Liver (tissue), 8 donors: ENCODE measurements at regions not wholly inside any gene's neighbourhood (a gene's known extent, or its start where the extent isn't known, plus 50 kb on each side); places are given as distances from the start of the nearest gene placed in this dataset.

Source experiments
- DNase-seq: peaks from one replicate; pipeline ENCODE4 v3.0.0-alpha.2; 2017; ENCODE audit warnings: low spot score
- H3K27ac ChIP-seq, 2 donors: one replicate each; pipeline ENCODE4 v1.7.0; 2013; ENCODE audit warnings: inconsistent platforms in 2 of 2, low read length in 2 of 2, control low read depth in 1 of 2, low read depth in 1 of 2, mild to moderate bottlenecking in 1 of 2
- H3K27me3 ChIP-seq, 4 donors: one replicate each; pipeline versions ENCODE4 v1.6.1 to v1.7.0; 2013; ENCODE audit warnings: low read length in 3 of 4, inconsistent platforms in 1 of 4, mild to moderate bottlenecking in 1 of 4, moderate library complexity in 1 of 4; ENCODE audit not compliant: control insufficient read depth in 4 of 4, insufficient read depth in 4 of 4
- H3K36me3 ChIP-seq, 4 donors: one replicate each; pipeline versions ENCODE4 v1.6.1 to v1.7.0; 2013; ENCODE audit warnings: low read length in 3 of 4, mild to moderate bottlenecking in 3 of 4, low read depth in 1 of 4, moderate library complexity in 1 of 4; ENCODE audit not compliant: control insufficient read depth in 4 of 4, insufficient read depth in 3 of 4
- H3K4me1 ChIP-seq, 4 donors: one replicate each; pipeline versions ENCODE4 v1.6.1 to v1.7.0; 2013; ENCODE audit warnings: low read length in 3 of 4, mild to moderate bottlenecking in 3 of 4, moderate library complexity in 1 of 4; ENCODE audit not compliant: control insufficient read depth in 4 of 4, insufficient read depth in 4 of 4
- H3K4me3 ChIP-seq, 3 donors: one replicate each; pipeline versions ENCODE4 v1.6.1 to v1.7.0; 2013; ENCODE audit warnings: low read length in 3 of 3, control low read depth in 1 of 3, low read depth in 1 of 3, mild to moderate bottlenecking in 1 of 3
- H3K9ac ChIP-seq, 2 donors: one replicate each; pipeline ENCODE4 v1.7.0; 2013; ENCODE audit warnings: low read length in 2 of 2, mild to moderate bottlenecking in 2 of 2, moderate library complexity in 2 of 2, control low read depth in 1 of 2, low read depth in 1 of 2
- H3K9me3 ChIP-seq, 4 donors: one replicate each; pipeline versions ENCODE4 v1.6.1 to v1.7.0; 2013; ENCODE audit warnings: low read length in 3 of 4; ENCODE audit not compliant: control insufficient read depth in 4 of 4
- EGR1 ChIP-seq, 2 donors: IDR thresholded peaks; 2 replicates each; pipeline ENCODE4 v1.6.1; 2016 to 2018; ENCODE audit warnings: antibody characterized with exemption in 2 of 2, low read depth in 2 of 2
- FOXA1 ChIP-seq: IDR thresholded peaks from 2 replicates; pipeline ENCODE4 v1.6.1; 2016; ENCODE audit warnings: antibody characterized with exemption
- FOXA2 ChIP-seq: IDR thresholded peaks from 2 replicates; pipeline ENCODE4 v1.6.1; 2016; ENCODE audit warnings: antibody characterized with exemption
- GABPA ChIP-seq, 2 donors: IDR thresholded peaks in 1 of 2; conservative IDR thresholded peaks in 1 of 2; 2 replicates each; pipeline ENCODE4 v1.6.1; 2016; ENCODE audit warnings: antibody characterized with exemption in 2 of 2, mild to moderate bottlenecking in 1 of 2, moderate library complexity in 1 of 2
- HNF4A ChIP-seq, 2 donors: conservative IDR thresholded peaks; 2 replicates each; pipeline ENCODE4 v1.6.1; 2016; ENCODE audit warnings: antibody characterized with exemption in 2 of 2, mild to moderate bottlenecking in 2 of 2
- HNF4G ChIP-seq: IDR thresholded peaks from 2 replicates; pipeline ENCODE4 v1.6.1; 2016; ENCODE audit warnings: antibody characterized with exemption
- JUND ChIP-seq, 2 donors: IDR thresholded peaks; 2 replicates each; pipeline ENCODE4 v1.6.1; 2016; ENCODE audit warnings: antibody characterized with exemption in 2 of 2
- NR2F2 ChIP-seq: IDR thresholded peaks from 2 replicates; pipeline ENCODE4 v1.6.1; 2016; ENCODE audit warnings: antibody characterized with exemption
- RAD21 ChIP-seq, 2 donors: IDR thresholded peaks; 2 replicates each; pipeline ENCODE4 v1.6.1; 2016; ENCODE audit warnings: antibody characterized with exemption in 2 of 2, mild to moderate bottlenecking in 2 of 2
- RXRA ChIP-seq, 2 donors: IDR thresholded peaks; 2 replicates each; pipeline ENCODE4 v1.6.1; 2017 to 2018; ENCODE audit warnings: antibody characterized with exemption in 2 of 2, mild to moderate bottlenecking in 1 of 2
- SP1 ChIP-seq: IDR thresholded peaks from 2 replicates; pipeline ENCODE4 v1.6.1; 2018; ENCODE audit warnings: antibody characterized with exemption, mild to moderate bottlenecking
- TAF1 ChIP-seq: conservative IDR thresholded peaks from 2 replicates; pipeline ENCODE4 v1.6.1; 2016; ENCODE audit warnings: antibody characterized with exemption, mild to moderate bottlenecking
- WGBS: extraction: QIAGEN DNeasy Blood & Tissue Kit; methylation state at CpG from one replicate; pipeline ENCODE4 v1.1.7; 2013; 5-methylcytosine and 5-hydroxymethylcytosine counted together
- TF ChIP-seq, protein P1 (sequence below): IDR thresholded peaks from 2 replicates; pipeline ENCODE4 v1.6.1; 2016; ENCODE audit warnings: antibody characterized with exemption, mild to moderate bottlenecking
- TF ChIP-seq, protein P2 (sequence below): IDR thresholded peaks from 2 replicates; pipeline ENCODE4 v1.6.1; 2016; ENCODE audit warnings: antibody characterized with exemption
- TF ChIP-seq, protein P3 (sequence below): IDR thresholded peaks from 2 replicates; pipeline ENCODE4 v1.6.1; 2016; ENCODE audit warnings: antibody characterized with exemption
- TF ChIP-seq, protein P4 (sequence below): IDR thresholded peaks from 2 replicates; pipeline ENCODE4 v1.6.1; 2016; ENCODE audit warnings: antibody characterized with exemption
- TF ChIP-seq, protein P5 (sequence below): fragments of 150-350 bp; IDR thresholded peaks from 2 replicates; pipeline ENCODE4 v1.5.1; 2017; ENCODE audit warnings: improper control_type of control experiment, low read depth, low read length; ENCODE audit not compliant: missing input control
- donor health status: healthy.
- donor health status: healthy.
- donor health status: healthy.
- donor health status: healthy.
- donor health status: healthy.

DNA sequence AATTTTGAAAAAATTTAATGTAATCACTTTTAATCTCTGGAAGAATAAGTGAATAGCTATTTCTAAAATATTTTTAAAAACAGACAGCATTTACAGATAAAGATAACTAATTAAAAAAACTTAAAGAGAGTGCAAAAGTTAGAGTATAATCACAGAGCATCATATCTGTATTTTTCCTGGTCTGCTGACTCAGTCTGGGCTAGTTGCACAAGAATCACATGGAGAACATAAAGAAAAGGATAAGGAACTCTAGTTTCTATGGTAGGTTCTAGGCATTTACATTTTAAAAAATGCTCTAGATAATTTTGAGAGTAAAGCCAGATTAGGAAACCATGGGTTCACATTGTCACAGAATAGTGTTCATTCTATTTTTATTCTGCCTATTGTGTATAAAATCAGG, 347.4 kb downstream of the PSAT1 start:
- no peaks in the 10 kb centered on the region for H3K36me3 ChIP-seq
- H3K9me3 ChIP-seq: peaks cover 0 to 3% (median 0%) of the 10 kb centered on the region in 4 donors
- peaks cover 0 to 4% (median 1%) of the 10 kb centered on the region in 4 donors for H3K27me3 ChIP-seq
- no peaks in the 10 kb centered on the region for H3K4me1 ChIP-seq
- no peak overlapping the region for H3K4me3 ChIP-seq
- no peak for DNase-seq
- no peak overlapping the region for H3K9ac ChIP-seq
- no peak overlapping the region for H3K27ac ChIP-seq
- TF ChIP-seq RXRA (IDR thresholded peaks at IDR 0.05): no peak
- TF ChIP-seq, protein P1, sequence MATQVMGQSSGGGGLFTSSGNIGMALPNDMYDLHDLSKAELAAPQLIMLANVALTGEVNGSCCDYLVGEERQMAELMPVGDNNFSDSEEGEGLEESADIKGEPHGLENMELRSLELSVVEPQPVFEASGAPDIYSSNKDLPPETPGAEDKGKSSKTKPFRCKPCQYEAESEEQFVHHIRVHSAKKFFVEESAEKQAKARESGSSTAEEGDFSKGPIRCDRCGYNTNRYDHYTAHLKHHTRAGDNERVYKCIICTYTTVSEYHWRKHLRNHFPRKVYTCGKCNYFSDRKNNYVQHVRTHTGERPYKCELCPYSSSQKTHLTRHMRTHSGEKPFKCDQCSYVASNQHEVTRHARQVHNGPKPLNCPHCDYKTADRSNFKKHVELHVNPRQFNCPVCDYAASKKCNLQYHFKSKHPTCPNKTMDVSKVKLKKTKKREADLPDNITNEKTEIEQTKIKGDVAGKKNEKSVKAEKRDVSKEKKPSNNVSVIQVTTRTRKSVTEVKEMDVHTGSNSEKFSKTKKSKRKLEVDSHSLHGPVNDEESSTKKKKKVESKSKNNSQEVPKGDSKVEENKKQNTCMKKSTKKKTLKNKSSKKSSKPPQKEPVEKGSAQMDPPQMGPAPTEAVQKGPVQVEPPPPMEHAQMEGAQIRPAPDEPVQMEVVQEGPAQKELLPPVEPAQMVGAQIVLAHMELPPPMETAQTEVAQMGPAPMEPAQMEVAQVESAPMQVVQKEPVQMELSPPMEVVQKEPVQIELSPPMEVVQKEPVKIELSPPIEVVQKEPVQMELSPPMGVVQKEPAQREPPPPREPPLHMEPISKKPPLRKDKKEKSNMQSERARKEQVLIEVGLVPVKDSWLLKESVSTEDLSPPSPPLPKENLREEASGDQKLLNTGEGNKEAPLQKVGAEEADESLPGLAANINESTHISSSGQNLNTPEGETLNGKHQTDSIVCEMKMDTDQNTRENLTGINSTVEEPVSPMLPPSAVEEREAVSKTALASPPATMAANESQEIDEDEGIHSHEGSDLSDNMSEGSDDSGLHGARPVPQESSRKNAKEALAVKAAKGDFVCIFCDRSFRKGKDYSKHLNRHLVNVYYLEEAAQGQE: no peak
- TF ChIP-seq EGR1 (IDR thresholded peaks at IDR 0.05; ENCODE audit: low read depth in 2 of 2): no peak
- no peak for TF ChIP-seq SP1
- no peak for TF ChIP-seq FOXA2
- TF ChIP-seq, protein P2, sequence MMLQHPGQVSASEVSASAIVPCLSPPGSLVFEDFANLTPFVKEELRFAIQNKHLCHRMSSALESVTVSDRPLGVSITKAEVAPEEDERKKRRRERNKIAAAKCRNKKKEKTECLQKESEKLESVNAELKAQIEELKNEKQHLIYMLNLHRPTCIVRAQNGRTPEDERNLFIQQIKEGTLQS: no peak
- TF ChIP-seq, protein P3, sequence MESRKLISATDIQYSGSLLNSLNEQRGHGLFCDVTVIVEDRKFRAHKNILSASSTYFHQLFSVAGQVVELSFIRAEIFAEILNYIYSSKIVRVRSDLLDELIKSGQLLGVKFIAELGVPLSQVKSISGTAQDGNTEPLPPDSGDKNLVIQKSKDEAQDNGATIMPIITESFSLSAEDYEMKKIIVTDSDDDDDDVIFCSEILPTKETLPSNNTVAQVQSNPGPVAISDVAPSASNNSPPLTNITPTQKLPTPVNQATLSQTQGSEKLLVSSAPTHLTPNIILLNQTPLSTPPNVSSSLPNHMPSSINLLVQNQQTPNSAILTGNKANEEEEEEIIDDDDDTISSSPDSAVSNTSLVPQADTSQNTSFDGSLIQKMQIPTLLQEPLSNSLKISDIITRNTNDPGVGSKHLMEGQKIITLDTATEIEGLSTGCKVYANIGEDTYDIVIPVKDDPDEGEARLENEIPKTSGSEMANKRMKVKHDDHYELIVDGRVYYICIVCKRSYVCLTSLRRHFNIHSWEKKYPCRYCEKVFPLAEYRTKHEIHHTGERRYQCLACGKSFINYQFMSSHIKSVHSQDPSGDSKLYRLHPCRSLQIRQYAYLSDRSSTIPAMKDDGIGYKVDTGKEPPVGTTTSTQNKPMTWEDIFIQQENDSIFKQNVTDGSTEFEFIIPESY: no peak
- no peak for TF ChIP-seq RAD21 (IDR thresholded peaks at IDR 0.05)
- no peak for TF ChIP-seq GABPA (IDR thresholded peaks at IDR 0.05 in 1 of 2, conservative IDR thresholded peaks at IDR 0.05 in 1 of 2)
- TF ChIP-seq, protein P4, sequence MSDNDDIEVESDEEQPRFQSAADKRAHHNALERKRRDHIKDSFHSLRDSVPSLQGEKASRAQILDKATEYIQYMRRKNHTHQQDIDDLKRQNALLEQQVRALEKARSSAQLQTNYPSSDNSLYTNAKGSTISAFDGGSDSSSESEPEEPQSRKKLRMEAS: no peak

DNA sequence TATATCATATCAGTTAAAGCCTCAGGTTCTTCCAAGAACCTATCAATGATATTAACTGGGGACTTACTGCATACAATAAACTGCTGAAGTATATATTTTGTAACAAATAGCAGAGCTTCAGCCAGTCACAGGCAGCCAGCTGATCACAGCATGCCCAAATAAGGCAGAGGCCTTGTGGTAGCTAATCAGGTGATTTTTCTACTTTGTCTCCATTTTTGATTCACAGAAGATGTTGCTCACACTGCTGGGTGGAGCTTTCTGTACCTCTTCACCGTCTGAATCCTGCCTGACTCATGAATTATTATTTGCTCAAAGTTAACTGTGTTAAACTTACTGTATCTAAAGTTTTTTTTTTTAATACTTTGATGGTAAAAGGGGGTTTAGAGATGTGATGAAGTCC, 357.4 kb downstream of the PSAT1 start:
- no peaks in the 10 kb centered on the region for H3K36me3 ChIP-seq
- 77% methylated on average over 1 of the region's 1 CpG for whole genome bisulfite sequencing

More for the DNA sequence above, 357.4 kb downstream of the PSAT1 start:
- H3K27me3 ChIP-seq: no peaks in the 10 kb centered on the region
- TF ChIP-seq, protein P2: no peak
- no peak for TF ChIP-seq NR2F2
- TF ChIP-seq, protein P1: no peak
- TF ChIP-seq, protein P5, sequence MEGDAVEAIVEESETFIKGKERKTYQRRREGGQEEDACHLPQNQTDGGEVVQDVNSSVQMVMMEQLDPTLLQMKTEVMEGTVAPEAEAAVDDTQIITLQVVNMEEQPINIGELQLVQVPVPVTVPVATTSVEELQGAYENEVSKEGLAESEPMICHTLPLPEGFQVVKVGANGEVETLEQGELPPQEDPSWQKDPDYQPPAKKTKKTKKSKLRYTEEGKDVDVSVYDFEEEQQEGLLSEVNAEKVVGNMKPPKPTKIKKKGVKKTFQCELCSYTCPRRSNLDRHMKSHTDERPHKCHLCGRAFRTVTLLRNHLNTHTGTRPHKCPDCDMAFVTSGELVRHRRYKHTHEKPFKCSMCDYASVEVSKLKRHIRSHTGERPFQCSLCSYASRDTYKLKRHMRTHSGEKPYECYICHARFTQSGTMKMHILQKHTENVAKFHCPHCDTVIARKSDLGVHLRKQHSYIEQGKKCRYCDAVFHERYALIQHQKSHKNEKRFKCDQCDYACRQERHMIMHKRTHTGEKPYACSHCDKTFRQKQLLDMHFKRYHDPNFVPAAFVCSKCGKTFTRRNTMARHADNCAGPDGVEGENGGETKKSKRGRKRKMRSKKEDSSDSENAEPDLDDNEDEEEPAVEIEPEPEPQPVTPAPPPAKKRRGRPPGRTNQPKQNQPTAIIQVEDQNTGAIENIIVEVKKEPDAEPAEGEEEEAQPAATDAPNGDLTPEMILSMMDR: no peak
- TF ChIP-seq FOXA1: no peak
- TF ChIP-seq SP1: no peak
- TF ChIP-seq, protein P4: no peak
- no peak for TF ChIP-seq TAF1
- no peak for TF ChIP-seq FOXA2
- TF ChIP-seq RXRA (IDR thresholded peaks at IDR 0.05): no peak
- no peak for TF ChIP-seq HNF4A (conservative IDR thresholded peaks at IDR 0.05)
- TF ChIP-seq, protein P3: no peak
- no peak for TF ChIP-seq RAD21 (IDR thresholded peaks at IDR 0.05)
- no peak for TF ChIP-seq JUND (IDR thresholded peaks at IDR 0.05)
- TF ChIP-seq HNF4G: no peak
- no peaks in the 10 kb centered on the region for H3K4me1 ChIP-seq
- H3K9ac ChIP-seq: no peak overlapping the region
- no peak for DNase-seq
- H3K9me3 ChIP-seq: no peaks in the 10 kb centered on the region
- H3K4me3 ChIP-seq: no peak overlapping the region
- no peak overlapping the region for H3K27ac ChIP-seq
